ENCODE measurements at regions not wholly inside any gene's neighbourhood (a gene's known extent, or its start where the extent isn't known, plus 50 kb on each side); places are given as distances from the start of the nearest gene placed in this dataset.
"Not testable (repeated sequence)": the region's sequence is repeated elsewhere in the genome, so short reads cannot be mapped to it uniquely, and the experiment has no call there.

GRCh38 chrX:143298663-143299241, 218.5 kb downstream of the SPANXN3 start:
- Histone ChIP-seq H3K36me3 (no peaks in the 10 kb centered on the region), H3K4me1 (no peaks in the 10 kb centered on the region), H3K4me3 (no peak overlapping the region), H3K27me3 (no peaks in the 10 kb centered on the region), H3K9me3 (peaks cover 0 to 6% (median 0%) of the 10 kb centered on the region in 4 donors), H3K27ac (no peak overlapping the region)
- DNase-seq (ENCODE audit: low spot score in 2 of 2), result no peak
- WGBS, 2 donors, result 39 to 47% methylated on average over 3 of the region's 3 CpGs
- TF ChIP-seq CTCF (IDR thresholded peaks at IDR 0.05) (no peak), EP300 (IDR thresholded peaks at IDR 0.05) (no peak), POLR2A (IDR thresholded peaks at IDR 0.05) (no peak)

GRCh38 chrX:143296521-143296920, 220.8 kb downstream of the SPANXN3 start:
- Histone ChIP-seq H3K27ac (no peak overlapping the region), H3K9me3 (peaks cover 0 to 6% (median 0%) of the 10 kb centered on the region in 4 donors), H3K4me3 (no peak overlapping the region), H3K27me3 (no peaks in the 10 kb centered on the region), H3K36me3 (no peaks in the 10 kb centered on the region), H3K4me1 (no peaks in the 10 kb centered on the region)
- WGBS, 2 donors, result 50 to 55% methylated on average over 1 of the region's 1 CpG
- TF ChIP-seq POLR2A (IDR thresholded peaks at IDR 0.05) (no peak), CTCF (IDR thresholded peaks at IDR 0.05) (no peak)
- no peak for DNase-seq (ENCODE audit: low spot score in 2 of 2)

- no peaks in the 10 kb centered on the region for H3K36me3 ChIP-seq
- no peaks in the 10 kb centered on the region for H3K9me3 ChIP-seq
- DNase-seq (ENCODE audit: low spot score in 2 of 2), result no peak
- 29% methylated on average over 2 of the region's 2 CpGs for WGBS, 2 donors
- TF ChIP-seq CTCF (IDR thresholded peaks at IDR 0.05), result no peak
- no peak for TF ChIP-seq POLR2A (IDR thresholded peaks at IDR 0.05)
- TF ChIP-seq EP300 (IDR thresholded peaks at IDR 0.05), result no peak
- H3K4me3 ChIP-seq, result no peak overlapping the region
- H3K27ac ChIP-seq, result no peak overlapping the region
- H3K4me1 ChIP-seq, result no peaks in the 10 kb centered on the region
- no peaks in the 10 kb centered on the region for H3K27me3 ChIP-seq
Measured at GRCh38 chrX:143287236-143287635, 230.0 kb downstream of the SPANXN3 start.

- DNase-seq (ENCODE audit: low spot score in 2 of 2), result no peak
- Histone ChIP-seq H3K9me3 (no peaks in the 10 kb centered on the region), H3K27me3 (no peaks in the 10 kb centered on the region), H3K4me3 (no peak overlapping the region), H3K27ac (no peak overlapping the region), H3K36me3 (no peaks in the 10 kb centered on the region), H3K4me1 (no peaks in the 10 kb centered on the region)
- WGBS, 2 donors, result 77 to 78% methylated on average over 6 of the region's 6 CpGs
- no peak for TF ChIP-seq CTCF (IDR thresholded peaks at IDR 0.05)
Measured at GRCh38 chrX:143270317-143270716, 244.6 kb downstream of the SPANXN4 start.

- H3K27ac ChIP-seq; H3K27me3 ChIP-seq; H3K36me3 ChIP-seq; H3K4me1 ChIP-seq; H3K4me3 ChIP-seq; DNase-seq (ENCODE audit: low spot score in 2 of 2); H3K9me3 ChIP-seq: not testable (repeated sequence)
- WGBS, 2 donors, result 88 to 91% methylated on average over 2 of the region's 2 CpGs
Measured at GRCh38 chrX:143244593-143244992, 218.9 kb downstream of the SPANXN4 start.

GRCh38 chrX:143240658-143241057, 214.9 kb downstream of the SPANXN4 start:
- 90 to 100% methylated on average over 1 of the region's 1 CpG for WGBS, 2 donors
- Histone ChIP-seq H3K4me3 (no peak overlapping the region), H3K27ac (no peak overlapping the region), H3K36me3 (no peaks in the 10 kb centered on the region), H3K27me3 (no peaks in the 10 kb centered on the region), H3K9me3 (no peaks in the 10 kb centered on the region), H3K4me1 (no peaks in the 10 kb centered on the region)
- TF ChIP-seq POLR2A (IDR thresholded peaks at IDR 0.05) (no peak), CTCF (IDR thresholded peaks at IDR 0.05) (no peak), EP300 (IDR thresholded peaks at IDR 0.05) (no peak)
- DNase-seq (ENCODE audit: low spot score in 2 of 2), result no peak

Measured in tibial nerve (tissue), 4 donors.